CD1c-positive myeloid dendritic cell (primary cell): ENCODE measurements at regions not wholly inside any gene's neighbourhood (a gene's known extent, or its start where the extent isn't known, plus 50 kb on each side); places are given as distances from the start of the nearest gene placed in this dataset.

Experiments
- DNase-seq: peaks from one replicate; pipeline ENCODE4 v3.0.0-alpha.2; 2016; ENCODE audit errors: extremely low spot score

DNA sequence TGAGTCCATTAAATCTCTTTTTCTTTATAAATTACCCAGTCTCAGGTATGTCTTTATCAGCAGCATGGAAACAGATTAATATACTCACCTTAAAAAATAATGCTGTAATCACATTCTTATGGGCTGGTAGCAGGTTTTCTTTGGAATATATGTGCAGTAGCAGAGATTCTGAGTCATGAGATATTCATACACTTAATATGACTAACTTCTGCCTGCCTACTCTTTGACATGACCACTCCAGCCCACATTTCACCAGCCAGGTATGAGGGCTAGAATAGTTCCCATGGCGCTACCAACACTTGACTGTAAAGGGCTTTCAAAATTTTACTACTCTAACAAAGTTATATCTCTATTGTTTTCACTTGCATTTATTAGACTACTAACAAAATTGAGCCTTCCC lies 74.1 kb upstream of the GHR start:
- DNase-seq = no peak

- no peak for DNase-seq
These were observed 71.3 kb upstream of the GHR start for GRCh38 chr5:42351956-42352355.

GRCh38 chr5:42360056-42360455 lies 63.2 kb upstream of the GHR start:
- DNase-seq = no peak

DNA sequence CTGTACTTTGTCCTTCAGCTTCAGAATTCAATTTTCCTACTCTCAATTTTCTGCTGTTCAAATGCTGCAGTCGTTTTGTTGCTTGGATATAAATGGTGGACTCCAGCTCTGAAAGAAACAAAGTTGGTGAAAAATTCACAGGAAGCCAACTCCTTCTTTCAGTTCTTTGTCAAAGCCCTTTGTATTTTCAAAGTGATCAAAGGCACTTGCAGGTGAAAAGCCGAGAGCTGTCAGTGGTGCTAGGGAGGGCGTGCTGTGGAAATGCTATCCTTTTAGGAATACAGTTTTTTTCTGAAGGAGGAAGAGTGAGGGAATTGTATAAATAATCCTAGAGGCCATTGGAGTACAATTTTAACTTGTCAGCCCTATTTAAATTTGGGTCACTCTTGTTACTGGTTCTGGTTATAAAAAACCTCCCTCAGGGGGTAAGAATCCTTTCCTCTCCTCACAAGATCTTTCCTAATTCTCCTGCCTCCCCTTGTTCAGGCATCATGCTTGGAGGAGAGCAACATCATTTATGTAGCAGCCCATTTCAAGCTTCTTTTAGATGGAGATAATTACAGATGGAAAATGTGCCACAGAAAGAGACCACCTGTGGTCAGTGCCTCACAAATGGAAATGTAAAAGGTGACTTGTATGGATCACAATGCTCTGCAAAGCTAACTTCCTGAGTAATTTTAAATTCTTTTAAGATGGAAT lies 62.5 kb upstream of the GHR start:
- DNase-seq = no peak

DNA sequence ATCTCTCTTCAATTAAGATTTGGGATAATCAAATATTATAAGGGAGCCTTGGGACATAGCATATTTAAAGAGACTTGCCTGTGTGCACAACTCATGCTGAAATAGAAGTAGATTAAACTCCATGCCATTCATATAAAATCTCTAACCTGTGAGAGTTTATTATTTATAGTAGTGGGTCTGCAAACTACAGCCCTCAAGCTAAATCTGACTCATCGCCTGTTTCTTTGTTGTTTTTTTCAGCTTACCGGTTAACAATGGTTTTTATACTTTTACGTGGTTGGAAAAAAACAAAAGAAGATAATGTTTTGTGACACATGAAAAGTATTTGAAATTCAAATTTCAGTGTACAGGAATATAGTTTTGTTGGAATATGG lies 61.9 kb upstream of the GHR start:
- DNase-seq = no peak

- DNase-seq = no peak
These were observed 57.2 kb upstream of the GHR start for GRCh38 chr5:42366051-42366450.
